ENCODE measurements at regions not wholly inside any gene's neighbourhood (a gene's known extent, or its start where the extent isn't known, plus 50 kb on each side); places are given as distances from the start of the nearest gene placed in this dataset.
"Not testable (repeated sequence)": the region's sequence is repeated elsewhere in the genome, so short reads cannot be mapped to it uniquely, and the experiment has no call there.

GRCh38 chr5:83839256-83839655, 118.6 kb upstream of the HAPLN1 start:
- FAIRE-seq (no peak), DNase-seq (ENCODE audit: insufficient read length, low spot score) (no peak)

DNA sequence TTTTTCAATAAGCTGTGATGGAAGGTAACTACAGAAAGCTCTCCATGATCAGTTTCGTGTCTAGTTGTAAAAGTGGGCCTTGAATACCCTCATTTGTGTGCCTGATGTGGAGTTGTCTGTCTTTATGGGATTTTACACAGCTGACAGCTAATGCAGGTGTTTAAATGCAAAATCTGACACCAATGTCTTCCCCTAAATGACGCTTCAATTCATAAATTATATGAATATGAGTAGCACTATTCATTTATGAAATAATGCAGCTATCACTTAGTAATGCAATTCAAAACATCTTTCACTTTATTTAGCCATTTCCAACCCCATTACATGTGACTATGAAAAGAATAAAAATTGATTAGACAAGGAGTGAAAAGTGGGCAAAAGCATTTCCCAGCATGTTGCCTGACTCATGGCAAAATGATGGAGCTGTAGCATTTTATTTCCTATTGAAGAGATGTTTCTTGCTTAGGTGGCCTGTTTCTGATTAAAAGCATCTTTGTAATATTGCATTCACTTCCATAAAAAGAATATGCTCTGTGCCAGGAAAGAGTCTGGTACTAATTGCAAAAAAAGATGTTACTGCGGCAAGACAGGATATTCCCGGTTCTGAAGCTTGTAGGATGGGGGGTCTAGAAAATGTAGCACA, 116.7 kb upstream of the HAPLN1 start:
- FAIRE-seq (no peak), DNase-seq (ENCODE audit: insufficient read length, low spot score) (no peak)

More at GRCh38 chr5:83839256-83839655, 118.6 kb upstream of the HAPLN1 start:
- TF ChIP-seq POLR2A (IDR thresholded peaks at IDR 0.05; ENCODE audit: low read depth, low read length), result no peak

GRCh38 chr5:83834306-83834705, 113.7 kb upstream of the HAPLN1 start:
- no peak for TF ChIP-seq POLR2A (IDR thresholded peaks at IDR 0.05; ENCODE audit: low read depth, low read length)
- FAIRE-seq, result no peak

More for the DNA sequence above, 116.7 kb upstream of the HAPLN1 start:
- TF ChIP-seq POLR2A (IDR thresholded peaks at IDR 0.05; ENCODE audit: low read depth, low read length), result no peak

DNA sequence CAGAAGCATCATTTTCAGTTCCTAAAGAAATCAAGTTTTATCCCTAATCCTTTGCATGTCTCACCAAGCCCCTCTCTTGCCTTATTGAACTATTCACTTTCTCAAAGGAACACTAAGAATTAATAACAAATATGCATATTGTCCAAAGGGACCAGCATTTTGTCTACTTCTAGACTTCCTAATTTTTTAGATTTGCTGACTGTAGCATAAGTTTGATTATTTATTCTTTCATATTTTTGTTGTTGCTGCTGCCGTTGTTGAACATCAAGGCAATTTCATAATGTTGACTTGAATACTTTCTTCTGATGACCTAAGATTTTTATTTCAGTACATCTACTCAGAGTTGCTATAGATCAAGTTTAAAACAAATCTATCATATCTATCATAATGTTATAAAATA, 111.2 kb upstream of the HAPLN1 start:
- no peak for TF ChIP-seq POLR2A (IDR thresholded peaks at IDR 0.05; ENCODE audit: low read depth, low read length)
- FAIRE-seq, result no peak
- no peak for DNase-seq (ENCODE audit: insufficient read length, low spot score)

More at GRCh38 chr5:83834306-83834705, 113.7 kb upstream of the HAPLN1 start:
- DNase-seq (ENCODE audit: insufficient read length, low spot score), result no peak

- no peak for TF ChIP-seq POLR2A (IDR thresholded peaks at IDR 0.05; ENCODE audit: low read depth, low read length)
- no peak for DNase-seq (ENCODE audit: insufficient read length, low spot score)
- no peak for FAIRE-seq
These were observed 106.5 kb upstream of the HAPLN1 start for GRCh38 chr5:83827111-83827557.

DNA sequence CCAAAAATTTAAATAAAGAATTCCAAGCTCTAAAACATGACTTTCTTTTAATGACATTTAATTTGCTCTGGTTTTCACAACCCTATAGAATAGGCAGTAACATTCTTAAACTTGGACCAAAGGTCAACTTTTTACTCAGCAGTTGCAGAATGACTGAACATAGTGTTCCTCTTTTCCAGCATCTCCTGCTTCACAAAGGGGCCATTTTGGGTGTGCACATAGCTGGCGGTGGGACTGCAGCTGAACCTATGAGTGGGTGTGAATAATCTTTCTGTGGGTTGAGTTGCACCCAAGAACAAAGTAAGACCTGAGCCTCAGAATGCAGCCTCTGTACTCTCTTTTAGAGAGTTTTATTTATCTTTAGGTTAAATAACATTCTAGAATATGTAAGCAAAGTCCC, 96.9 kb upstream of the HAPLN1 start:
- DNase-seq (ENCODE audit: insufficient read length, low spot score) (no peak), FAIRE-seq (no peak)
- TF ChIP-seq POLR2A (IDR thresholded peaks at IDR 0.05; ENCODE audit: low read depth, low read length), result no peak

GRCh38 chr5:83815661-83816060, 95.0 kb upstream of the HAPLN1 start:
- no peak for DNase-seq (ENCODE audit: insufficient read length, low spot score)
- TF ChIP-seq POLR2A (IDR thresholded peaks at IDR 0.05; ENCODE audit: low read depth, low read length), result no peak
- no peak for FAIRE-seq

DNA sequence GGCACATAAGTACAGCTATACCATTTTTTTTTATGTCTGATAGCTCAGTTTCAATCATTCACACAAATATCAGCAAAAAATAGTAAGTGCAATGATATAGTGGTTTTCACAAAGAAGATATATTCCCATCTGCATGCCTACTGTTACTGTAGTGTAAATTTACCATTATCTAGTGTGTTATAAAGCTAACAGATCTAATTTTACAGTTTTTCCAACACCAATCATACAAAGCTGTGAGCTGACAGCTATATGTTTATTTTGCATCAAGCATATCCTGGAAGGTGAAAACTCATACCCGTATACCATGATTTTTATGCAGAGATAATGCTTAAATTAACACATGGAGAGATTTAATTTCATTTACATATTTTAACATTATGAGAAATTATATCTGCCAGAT, 89.9 kb upstream of the HAPLN1 start:
- TF ChIP-seq POLR2A (IDR thresholded peaks at IDR 0.05; ENCODE audit: low read depth, low read length), result no peak
- DNase-seq (ENCODE audit: insufficient read length, low spot score) (no peak), FAIRE-seq (no peak)

DNA sequence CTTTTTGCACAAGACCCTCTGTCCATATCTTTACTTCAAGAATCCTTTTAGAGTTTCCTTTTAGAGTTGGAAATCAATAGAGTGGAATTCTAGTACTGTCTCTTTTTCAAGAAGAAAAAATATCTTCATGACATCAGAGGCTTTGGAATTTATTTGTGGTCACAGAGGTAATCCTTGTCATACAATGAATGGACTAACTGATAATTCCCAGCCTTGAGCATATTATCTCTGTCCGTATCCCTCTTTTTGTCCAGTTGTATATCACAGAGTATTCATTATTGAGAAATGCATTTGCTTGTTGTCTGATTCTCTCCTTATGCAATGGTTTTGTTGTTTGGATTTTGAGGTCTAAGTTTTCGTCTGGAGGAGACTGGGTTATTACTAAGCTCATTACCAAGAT, 82.0 kb upstream of the HAPLN1 start:
- DNase-seq (ENCODE audit: insufficient read length, low spot score) (no peak), FAIRE-seq (no peak)
- no peak for TF ChIP-seq POLR2A (IDR thresholded peaks at IDR 0.05; ENCODE audit: low read depth, low read length)

- FAIRE-seq (no peak), DNase-seq (ENCODE audit: insufficient read length, low spot score) (no peak)
- TF ChIP-seq POLR2A (IDR thresholded peaks at IDR 0.05; ENCODE audit: low read depth, low read length), result no peak
These were observed 79.5 kb upstream of the HAPLN1 start for GRCh38 chr5:83800201-83800600.

- not testable (repeated sequence) for DNase-seq (ENCODE audit: insufficient read length, low spot score); FAIRE-seq
These were observed 78.4 kb upstream of the HAPLN1 start for GRCh38 chr5:83799020-83799419.

DNA sequence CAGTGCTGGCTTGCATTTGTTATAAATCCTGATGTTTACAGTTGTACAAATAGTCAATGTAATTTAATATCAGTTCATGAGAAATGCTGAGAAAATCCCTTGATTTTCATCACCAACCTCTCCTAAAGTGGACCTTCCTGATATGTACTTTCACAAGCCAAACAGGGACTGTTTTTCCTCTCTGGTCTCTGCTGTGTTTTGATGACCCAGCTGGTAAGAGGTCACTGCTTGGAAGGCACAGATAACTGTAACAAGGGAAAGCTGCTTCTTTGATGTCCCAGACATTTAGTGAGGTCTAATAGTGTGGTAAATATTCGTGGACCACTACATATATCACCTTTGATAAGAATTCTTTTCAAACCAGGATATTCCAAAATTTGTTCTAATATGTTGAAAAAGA, 68.7 kb upstream of the HAPLN1 start:
- no peak for TF ChIP-seq POLR2A (IDR thresholded peaks at IDR 0.05; ENCODE audit: low read depth, low read length)
- FAIRE-seq, result no peak
- no peak for DNase-seq (ENCODE audit: insufficient read length, low spot score)

DNA sequence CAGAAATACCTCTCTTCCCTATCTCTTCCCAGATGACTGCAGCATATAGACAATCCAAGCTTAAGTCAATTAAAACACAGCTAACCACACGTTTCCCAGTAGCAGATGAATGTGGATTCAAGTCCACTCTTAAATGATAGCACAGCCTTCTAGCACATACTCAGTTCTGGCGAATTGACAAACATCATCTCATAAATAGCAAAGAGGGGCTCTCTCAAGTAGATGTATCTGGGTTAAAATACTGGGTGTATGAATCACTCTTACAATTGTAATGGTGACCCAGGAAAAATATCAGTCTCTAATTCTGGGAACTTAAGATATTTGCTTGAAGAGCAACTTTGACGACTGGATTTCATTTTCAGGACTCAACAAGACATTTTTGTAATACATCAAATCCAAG, 67.0 kb upstream of the HAPLN1 start:
- DNase-seq (ENCODE audit: insufficient read length, low spot score) (no peak), FAIRE-seq (no peak)
- TF ChIP-seq POLR2A (IDR thresholded peaks at IDR 0.05; ENCODE audit: low read depth, low read length), result no peak

GRCh38 chr5:83785176-83785668, 64.6 kb upstream of the HAPLN1 start:
- no peak for FAIRE-seq
- TF ChIP-seq POLR2A (IDR thresholded peaks at IDR 0.05; ENCODE audit: low read depth, low read length), result no peak
- no peak for DNase-seq (ENCODE audit: insufficient read length, low spot score)

DNA sequence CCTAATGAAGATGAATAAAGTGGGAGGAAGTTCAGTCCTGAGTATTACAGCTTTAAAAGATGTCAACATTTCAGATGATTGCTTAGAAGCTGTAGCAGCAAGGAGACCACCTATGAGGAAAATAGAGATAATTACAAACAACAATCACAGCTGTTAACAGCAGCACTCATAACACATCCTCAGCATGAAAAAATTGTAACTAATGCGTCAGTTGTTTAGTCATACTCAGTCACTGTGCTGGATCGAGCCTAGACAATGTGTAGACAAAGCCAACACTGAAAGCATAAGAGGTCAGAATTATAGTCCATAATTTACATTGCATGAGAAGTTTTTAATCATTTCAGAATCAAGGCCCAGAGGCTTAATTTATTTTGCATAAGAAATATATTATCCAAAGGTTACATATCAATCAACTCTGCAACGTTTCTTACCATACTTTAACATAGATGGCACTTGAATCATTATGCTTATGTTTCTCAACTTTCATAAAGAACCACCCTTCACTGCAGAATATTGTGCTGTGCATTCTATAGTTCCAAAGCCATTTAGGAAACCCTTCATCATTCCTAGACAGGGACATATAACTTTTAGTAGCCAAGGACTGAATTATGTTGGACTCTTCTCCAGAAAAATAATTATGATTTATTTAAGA, 60.2 kb upstream of the HAPLN1 start:
- DNase-seq (ENCODE audit: insufficient read length, low spot score), result no peak
- no peak for TF ChIP-seq POLR2A (IDR thresholded peaks at IDR 0.05; ENCODE audit: low read depth, low read length)
- FAIRE-seq, result peak; percentile 23
